ENCODE measurements at regions not wholly inside any gene's neighbourhood (a gene's known extent, or its start where the extent isn't known, plus 50 kb on each side); places are given as distances from the start of the nearest gene placed in this dataset.

DNA sequence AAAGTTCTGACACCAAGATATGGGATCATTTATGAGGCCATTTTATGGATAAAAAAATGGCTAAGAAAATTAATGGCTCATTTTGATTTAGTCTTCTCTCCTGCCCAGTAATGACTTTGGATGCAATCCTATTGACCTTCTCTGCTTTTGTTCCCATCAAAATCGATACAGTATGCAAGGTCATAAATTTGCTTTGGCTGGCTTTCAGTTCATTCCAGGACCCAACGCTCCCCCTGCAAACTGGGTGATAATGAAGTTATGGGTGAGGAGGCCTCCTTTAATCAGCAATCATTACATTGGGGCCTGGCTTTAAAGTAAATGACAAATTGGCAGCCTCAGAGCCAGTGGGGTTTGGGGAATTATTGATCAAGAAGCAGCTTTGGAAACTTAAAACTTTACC lies 351.8 kb upstream of the GYPC start:
- Histone ChIP-seq H3K27me3 (ENCODE audit: control insufficient read depth, insufficient read depth, low read length) (no peaks in the 10 kb centered on the region), H3K9me3 (ENCODE audit: control insufficient read depth, insufficient read depth, low read length) (peaks cover 2% of the 10 kb centered on the region; the same call in 1 of the 2 replicates), H3K18ac (ENCODE audit: low read depth, low read length) (no peak overlapping the region), H2AK9ac (replicated peaks; ENCODE audit: low read depth, low read length, poor library complexity) (no peak overlapping the region), H4K20me1 (ENCODE audit: insufficient read depth, low read length) (no peaks in the 10 kb centered on the region), H3K9ac (ENCODE audit: low read depth, low read length) (no peak overlapping the region), H3K56ac (ENCODE audit: extremely low read depth, insufficient read depth, low read length) (no peak overlapping the region), H2BK5ac (ENCODE audit: low read depth, low read length, poor library complexity, severe bottlenecking) (no peak overlapping the region), H3K14ac (replicated peaks; ENCODE audit: low read depth, low read length) (no peak overlapping the region), H2BK20ac (ENCODE audit: low read depth, low read length) (no peak overlapping the region), H3K4me2 (ENCODE audit: low read depth, low read length) (no peak overlapping the region), H3K36me3 (ENCODE audit: control insufficient read depth, insufficient read depth, low read length) (no peaks in the 10 kb centered on the region), H4K5ac (ENCODE audit: low read depth, low read length) (no peak overlapping the region), H4K91ac (ENCODE audit: insufficient read depth, low read depth, low read length) (no peak overlapping the region), H2BK120ac (ENCODE audit: low read depth, low read length) (no peak overlapping the region), H2BK15ac (ENCODE audit: low read depth, low read length) (no peak overlapping the region), H3K9me1 (ENCODE audit: insufficient read depth, low read length) (no peaks in the 10 kb centered on the region), H3K79me1 (ENCODE audit: low read depth in 1 of 2, low read length in 2 of 2) (no peaks in the 10 kb centered on the region), H2AFZ (replicated peaks; ENCODE audit: low read length, poor library complexity) (no peak overlapping the region), H3K27ac (ENCODE audit: insufficient read depth, low read length) (no peak overlapping the region), H3K23ac (ENCODE audit: low read depth, low read length) (no peak overlapping the region), H3K4me3 (ENCODE audit: insufficient read depth, low read depth, low read length) (no peak overlapping the region), H4K8ac (ENCODE audit: low read depth in 2 of 2, low read length in 2 of 2) (no peak overlapping the region), H2AK5ac (ENCODE audit: low read depth, low read length) (no peak overlapping the region), H3K4ac (ENCODE audit: low read depth, low read length) (no peak overlapping the region), H3K4me1 (ENCODE audit: control insufficient read depth, insufficient read depth, low read length) (no peaks in the 10 kb centered on the region)
- in situ Hi-C loops (cut with MboI; ENCODE audit: low sequenced_read_pairs): no loop called here
- intact Hi-C loops (cut with micrococcal nuclease): no loop called here
- dilution Hi-C loops (cut with HindIII; ENCODE audit: low sequenced_read_pairs, unreplicated experiment): no loop called here
- CTCF ChIA-PET: no interaction called here
- DNase-seq (no peak), ATAC-seq (ENCODE audit: low read depth) (no peak)
- BruUV-seq (replicated peaks): no TSS peak
- TF ChIP-seq, protein P1, sequence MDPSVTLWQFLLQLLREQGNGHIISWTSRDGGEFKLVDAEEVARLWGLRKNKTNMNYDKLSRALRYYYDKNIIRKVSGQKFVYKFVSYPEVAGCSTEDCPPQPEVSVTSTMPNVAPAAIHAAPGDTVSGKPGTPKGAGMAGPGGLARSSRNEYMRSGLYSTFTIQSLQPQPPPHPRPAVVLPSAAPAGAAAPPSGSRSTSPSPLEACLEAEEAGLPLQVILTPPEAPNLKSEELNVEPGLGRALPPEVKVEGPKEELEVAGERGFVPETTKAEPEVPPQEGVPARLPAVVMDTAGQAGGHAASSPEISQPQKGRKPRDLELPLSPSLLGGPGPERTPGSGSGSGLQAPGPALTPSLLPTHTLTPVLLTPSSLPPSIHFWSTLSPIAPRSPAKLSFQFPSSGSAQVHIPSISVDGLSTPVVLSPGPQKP (IDR thresholded peaks at IDR 0.05; ENCODE audit: borderline replicate concordance, low read depth, low read length): no peak
- TF ChIP-seq SMC3 (IDR thresholded peaks at IDR 0.05; ENCODE audit: low read depth, low read length) (no peak), MAFK (IDR thresholded peaks at IDR 0.05; ENCODE audit: low read depth, low read length) (no peak), BHLHE40 (IDR thresholded peaks at IDR 0.05; ENCODE audit: low read depth, low read length) (no peak), RCOR1 (IDR thresholded peaks at IDR 0.05; ENCODE audit: insufficient replicate concordance, low read length) (no peak), CHD1 (IDR thresholded peaks at IDR 0.05; ENCODE audit: low read depth, low read length) (no peak), CEBPB (IDR thresholded peaks at IDR 0.05; ENCODE audit: low read depth, low read length) (no peak), FOS (IDR thresholded peaks at IDR 0.05; ENCODE audit: low read depth, low read length) (no peak), NFE2L2 (IDR thresholded peaks at IDR 0.05; ENCODE audit: low read depth, low read length) (no peak), MXI1 (IDR thresholded peaks at IDR 0.05; ENCODE audit: borderline replicate concordance, low read depth, low read length) (no peak), RAD21 (IDR thresholded peaks at IDR 0.05; ENCODE audit: low read length) (no peak), RFX5 (IDR thresholded peaks at IDR 0.05; ENCODE audit: low read depth, low read length) (no peak), POLR2A (IDR thresholded peaks at IDR 0.05; ENCODE audit: low read depth, low read length) (no peak), MAZ (IDR thresholded peaks at IDR 0.05; ENCODE audit: borderline replicate concordance, low read depth, low read length) (no peak)
- TF ChIP-seq, protein P2, sequence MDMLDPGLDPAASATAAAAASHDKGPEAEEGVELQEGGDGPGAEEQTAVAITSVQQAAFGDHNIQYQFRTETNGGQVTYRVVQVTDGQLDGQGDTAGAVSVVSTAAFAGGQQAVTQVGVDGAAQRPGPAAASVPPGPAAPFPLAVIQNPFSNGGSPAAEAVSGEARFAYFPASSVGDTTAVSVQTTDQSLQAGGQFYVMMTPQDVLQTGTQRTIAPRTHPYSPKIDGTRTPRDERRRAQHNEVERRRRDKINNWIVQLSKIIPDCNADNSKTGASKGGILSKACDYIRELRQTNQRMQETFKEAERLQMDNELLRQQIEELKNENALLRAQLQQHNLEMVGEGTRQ (IDR thresholded peaks at IDR 0.05; ENCODE audit: low read depth, low read length): no peak
- TF ChIP-seq, protein P3, sequence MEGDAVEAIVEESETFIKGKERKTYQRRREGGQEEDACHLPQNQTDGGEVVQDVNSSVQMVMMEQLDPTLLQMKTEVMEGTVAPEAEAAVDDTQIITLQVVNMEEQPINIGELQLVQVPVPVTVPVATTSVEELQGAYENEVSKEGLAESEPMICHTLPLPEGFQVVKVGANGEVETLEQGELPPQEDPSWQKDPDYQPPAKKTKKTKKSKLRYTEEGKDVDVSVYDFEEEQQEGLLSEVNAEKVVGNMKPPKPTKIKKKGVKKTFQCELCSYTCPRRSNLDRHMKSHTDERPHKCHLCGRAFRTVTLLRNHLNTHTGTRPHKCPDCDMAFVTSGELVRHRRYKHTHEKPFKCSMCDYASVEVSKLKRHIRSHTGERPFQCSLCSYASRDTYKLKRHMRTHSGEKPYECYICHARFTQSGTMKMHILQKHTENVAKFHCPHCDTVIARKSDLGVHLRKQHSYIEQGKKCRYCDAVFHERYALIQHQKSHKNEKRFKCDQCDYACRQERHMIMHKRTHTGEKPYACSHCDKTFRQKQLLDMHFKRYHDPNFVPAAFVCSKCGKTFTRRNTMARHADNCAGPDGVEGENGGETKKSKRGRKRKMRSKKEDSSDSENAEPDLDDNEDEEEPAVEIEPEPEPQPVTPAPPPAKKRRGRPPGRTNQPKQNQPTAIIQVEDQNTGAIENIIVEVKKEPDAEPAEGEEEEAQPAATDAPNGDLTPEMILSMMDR (conservative IDR thresholded peaks at IDR 0.05; ENCODE audit: low read depth, low read length): no peak
- no CpG with 5 or more reads among the region's 2 CpGs for WGBS, 2 experiments (ENCODE audit: extremely low coverage in 2 of 2, insufficient read length in 1 of 2)
- POLR2A ChIA-PET (ENCODE audit: unreplicated experiment): no interaction called here

Measured in IMR-90 (cell line).